ENCODE measurements at regions not wholly inside any gene's neighbourhood (a gene's known extent, or its start where the extent isn't known, plus 50 kb on each side); places are given as distances from the start of the nearest gene placed in this dataset.

DNA sequence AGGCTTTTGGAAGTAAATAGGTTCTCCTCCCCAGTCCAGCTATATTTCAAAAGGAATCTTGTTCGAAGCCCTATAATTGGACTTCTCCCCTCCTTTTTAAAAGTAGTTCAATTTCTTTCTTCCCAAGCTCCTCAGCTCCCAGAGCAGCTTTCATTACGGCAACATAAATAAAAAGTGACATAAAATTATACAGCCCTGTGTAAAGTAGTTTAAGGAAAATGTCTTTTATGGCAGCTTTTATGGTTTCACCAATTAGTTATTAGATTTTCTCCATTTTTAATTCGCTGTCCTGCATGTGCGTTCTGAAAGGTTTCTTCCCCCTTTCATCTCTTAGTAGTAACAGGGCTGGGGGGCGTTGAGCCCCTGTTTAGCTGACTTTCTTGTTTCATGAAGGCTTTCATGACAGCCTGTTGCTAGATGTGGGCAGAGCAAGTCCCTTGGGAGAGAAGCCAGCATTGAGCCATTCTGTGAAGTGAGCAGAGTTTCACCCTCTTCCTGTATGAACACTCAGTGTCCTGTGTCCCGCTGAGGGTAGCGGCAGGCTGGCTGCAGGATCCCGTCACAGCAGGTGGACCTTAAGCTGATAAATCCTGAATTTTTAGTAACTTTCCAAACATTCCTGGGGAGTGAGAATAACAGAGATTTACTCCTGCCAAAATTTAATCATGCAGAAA, 229.7 kb upstream of the SPRED2 start:
- TF ChIP-seq, protein P1, sequence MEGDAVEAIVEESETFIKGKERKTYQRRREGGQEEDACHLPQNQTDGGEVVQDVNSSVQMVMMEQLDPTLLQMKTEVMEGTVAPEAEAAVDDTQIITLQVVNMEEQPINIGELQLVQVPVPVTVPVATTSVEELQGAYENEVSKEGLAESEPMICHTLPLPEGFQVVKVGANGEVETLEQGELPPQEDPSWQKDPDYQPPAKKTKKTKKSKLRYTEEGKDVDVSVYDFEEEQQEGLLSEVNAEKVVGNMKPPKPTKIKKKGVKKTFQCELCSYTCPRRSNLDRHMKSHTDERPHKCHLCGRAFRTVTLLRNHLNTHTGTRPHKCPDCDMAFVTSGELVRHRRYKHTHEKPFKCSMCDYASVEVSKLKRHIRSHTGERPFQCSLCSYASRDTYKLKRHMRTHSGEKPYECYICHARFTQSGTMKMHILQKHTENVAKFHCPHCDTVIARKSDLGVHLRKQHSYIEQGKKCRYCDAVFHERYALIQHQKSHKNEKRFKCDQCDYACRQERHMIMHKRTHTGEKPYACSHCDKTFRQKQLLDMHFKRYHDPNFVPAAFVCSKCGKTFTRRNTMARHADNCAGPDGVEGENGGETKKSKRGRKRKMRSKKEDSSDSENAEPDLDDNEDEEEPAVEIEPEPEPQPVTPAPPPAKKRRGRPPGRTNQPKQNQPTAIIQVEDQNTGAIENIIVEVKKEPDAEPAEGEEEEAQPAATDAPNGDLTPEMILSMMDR (IDR thresholded peaks at IDR 0.05): no peak
- TF ChIP-seq POLR2A (IDR thresholded peaks at IDR 0.05): no peak
